DMS53 treated with DMSO at 0.1 percent for 48 hours (cell line): ENCODE measurements at regions not wholly inside any gene's neighbourhood (a gene's known extent, or its start where the extent isn't known, plus 50 kb on each side); places are given as distances from the start of the nearest gene placed in this dataset.

ENCODE experiments used
- DNase-seq: peaks from one replicate; lab custom pipeline; 2025; ENCODE audit not compliant: unreplicated experiment; lab: John Stamatoyannopoulos, UW

- DNase-seq = no peak
These were observed 161.5 kb upstream of the VASH1 start for GRCh38 chr14:76599559-76600287.

DNA sequence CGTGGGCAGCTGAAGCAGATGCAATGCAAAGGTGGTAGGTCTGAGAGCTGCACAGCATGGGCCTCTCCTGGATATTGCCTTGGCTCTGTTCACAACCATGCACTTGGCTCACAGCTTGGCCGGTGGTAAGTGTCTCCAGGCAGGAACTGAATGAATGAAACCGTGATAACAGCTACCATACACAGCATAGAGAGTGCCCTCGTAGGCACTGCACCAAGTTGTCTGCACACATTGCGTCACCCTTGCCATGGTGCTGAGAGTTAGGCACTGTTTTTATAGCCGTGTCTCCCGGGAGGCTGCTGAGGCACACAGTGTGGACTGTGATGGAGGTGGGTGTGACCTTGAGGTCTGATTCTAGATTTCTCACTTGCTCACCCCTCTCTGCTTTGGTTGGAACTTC lies 157.6 kb upstream of the VASH1 start:
- no peak for DNase-seq

- no peak for DNase-seq
These were observed 153.8 kb upstream of the VASH1 start for GRCh38 chr14:76607510-76607909.

- no peak for DNase-seq
These were observed 148.6 kb upstream of the VASH1 start for GRCh38 chr14:76612654-76613053.

DNA sequence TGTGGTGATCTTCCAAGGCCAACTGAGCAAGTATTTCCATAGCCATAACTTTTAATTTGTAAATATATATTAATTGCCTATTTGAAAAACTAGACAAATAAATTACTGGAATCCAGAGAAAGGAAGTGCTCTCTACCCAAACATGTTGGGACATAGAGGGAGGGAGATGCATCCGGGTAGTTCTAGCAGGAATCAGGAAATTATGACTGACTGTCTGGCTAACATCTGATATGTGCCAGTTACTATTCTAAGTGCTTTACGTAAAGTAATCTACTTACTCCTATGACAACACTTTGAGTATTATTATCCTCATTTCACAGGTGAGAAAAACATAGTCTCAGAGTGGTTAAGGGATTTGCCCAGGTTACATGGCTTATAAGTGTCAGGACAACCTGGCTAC lies 147.7 kb upstream of the VASH1 start:
- DNase-seq = no peak

DNA sequence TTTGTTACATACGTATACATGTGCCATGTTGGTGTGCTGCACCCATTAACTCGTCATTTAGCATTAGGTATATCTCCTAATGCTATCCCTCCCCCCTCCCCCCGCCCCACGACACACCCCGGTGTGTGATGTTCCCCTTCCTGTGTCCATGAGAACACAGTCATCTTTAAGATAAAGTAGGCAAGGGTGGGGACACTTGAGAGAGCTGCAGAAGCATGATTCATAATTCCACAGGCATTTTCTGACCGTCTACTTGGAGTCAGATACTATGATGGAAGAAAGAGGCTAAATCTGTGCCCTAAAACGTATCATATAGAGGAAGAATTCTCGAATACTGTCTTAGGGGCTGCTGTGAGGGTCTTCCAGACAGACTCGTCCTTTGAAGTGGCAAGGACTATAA lies 145.9 kb upstream of the VASH1 start:
- DNase-seq = no peak

GRCh38 chr14:76617440-76617839 lies 143.8 kb upstream of the VASH1 start:
- DNase-seq = no peak

DNA sequence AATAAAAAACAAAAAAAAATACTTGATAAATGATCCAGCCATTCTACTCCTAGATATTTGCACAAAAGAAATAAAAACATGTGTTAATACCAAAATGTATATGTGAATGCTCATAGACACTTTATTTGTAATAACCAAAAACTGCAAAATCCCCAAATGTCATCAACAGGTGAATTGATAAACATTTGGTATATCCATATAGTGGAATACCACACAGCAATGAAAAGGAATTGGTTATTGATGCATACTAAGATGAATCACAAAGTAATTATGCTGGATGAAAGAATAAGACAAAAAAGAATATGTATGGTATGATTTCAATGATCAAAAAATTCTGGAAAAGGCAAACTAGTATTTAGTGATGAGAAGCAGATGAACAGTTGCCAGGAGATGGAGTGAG lies 124.7 kb upstream of the VASH1 start:
- no peak for DNase-seq

- no peak for DNase-seq
These were observed 122.4 kb upstream of the VASH1 start for GRCh38 chr14:76638841-76639240.

DNA sequence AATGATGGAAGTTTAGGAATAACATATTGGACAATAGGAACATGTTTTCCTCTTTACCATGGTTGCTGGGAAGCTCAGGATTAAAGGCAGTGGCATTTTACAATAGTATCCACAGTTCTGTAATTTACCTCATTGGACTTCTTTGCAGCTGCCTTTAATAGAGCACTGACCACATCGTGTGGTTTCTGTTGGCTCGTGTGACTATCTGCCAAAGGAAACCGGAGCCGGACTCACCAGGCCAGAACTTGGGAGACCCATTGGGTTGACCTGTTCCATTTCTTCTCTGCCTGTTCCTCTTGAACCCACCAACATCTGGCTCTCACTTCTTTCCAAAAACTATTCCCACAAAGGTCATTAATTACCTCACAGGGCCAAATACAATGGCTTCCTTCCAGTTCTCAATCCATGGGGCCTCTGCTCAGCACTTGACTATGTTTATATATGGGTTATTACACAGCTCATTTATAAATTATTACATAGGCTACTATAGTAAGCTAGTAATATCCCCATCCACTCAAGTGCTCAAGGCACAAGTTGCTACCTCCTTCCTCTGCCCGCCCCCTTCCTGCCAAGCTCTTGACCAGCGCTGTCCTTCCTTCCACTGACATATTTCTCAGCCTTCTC lies 121.5 kb upstream of the VASH1 start:
- DNase-seq = no peak

DNA sequence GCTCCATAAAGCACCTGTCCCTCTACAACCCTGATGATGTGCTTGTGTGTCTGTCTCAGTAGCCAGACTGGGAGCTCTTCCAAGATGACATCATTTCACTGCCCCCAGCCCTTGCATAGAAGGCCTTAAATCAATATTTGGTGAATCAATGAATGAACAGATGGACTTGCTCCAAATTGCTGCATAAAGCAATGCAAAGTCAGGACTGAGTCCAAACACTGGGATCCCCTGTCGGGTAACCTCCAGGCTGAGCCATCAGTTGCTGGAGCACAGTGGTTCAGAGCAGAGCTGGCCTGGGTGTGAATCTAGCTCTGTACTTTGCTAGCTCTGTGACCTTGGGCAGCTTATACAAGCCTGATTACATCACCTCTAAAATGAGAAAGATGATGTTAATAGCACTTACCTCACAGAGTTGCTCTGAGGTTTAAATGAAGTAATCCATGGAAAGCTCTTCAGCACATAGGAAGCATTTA lies 120.3 kb upstream of the VASH1 start:
- peak; percentile 71 for DNase-seq

GRCh38 chr14:76641541-76641940 lies 119.7 kb upstream of the VASH1 start:
- DNase-seq = no peak

DNA sequence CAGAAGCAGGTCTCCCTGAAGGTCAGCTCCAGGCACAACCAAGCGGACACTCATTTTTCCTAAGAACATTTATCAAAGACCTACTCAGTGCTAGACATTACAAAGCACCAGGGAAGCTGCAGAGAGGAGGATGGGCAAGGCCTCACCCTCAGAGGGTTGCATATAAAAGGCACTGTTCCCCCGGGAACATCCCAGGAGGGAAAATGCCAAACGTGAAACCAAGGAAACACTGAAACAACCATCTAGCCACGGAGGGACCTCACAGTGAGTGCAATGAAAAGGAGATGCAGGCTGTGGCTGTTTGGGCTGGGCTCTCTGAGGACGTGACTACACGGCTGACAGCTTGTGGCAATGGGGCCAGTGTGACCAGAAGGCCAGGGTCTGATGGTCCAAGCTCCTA lies 117.4 kb upstream of the VASH1 start:
- no peak for DNase-seq

GRCh38 chr14:76644855-76645518 lies 116.3 kb upstream of the VASH1 start:
- DNase-seq = no peak

- DNase-seq = peak; percentile 41
These were observed 113.5 kb upstream of the VASH1 start for GRCh38 chr14:76647697-76648298.

DNA sequence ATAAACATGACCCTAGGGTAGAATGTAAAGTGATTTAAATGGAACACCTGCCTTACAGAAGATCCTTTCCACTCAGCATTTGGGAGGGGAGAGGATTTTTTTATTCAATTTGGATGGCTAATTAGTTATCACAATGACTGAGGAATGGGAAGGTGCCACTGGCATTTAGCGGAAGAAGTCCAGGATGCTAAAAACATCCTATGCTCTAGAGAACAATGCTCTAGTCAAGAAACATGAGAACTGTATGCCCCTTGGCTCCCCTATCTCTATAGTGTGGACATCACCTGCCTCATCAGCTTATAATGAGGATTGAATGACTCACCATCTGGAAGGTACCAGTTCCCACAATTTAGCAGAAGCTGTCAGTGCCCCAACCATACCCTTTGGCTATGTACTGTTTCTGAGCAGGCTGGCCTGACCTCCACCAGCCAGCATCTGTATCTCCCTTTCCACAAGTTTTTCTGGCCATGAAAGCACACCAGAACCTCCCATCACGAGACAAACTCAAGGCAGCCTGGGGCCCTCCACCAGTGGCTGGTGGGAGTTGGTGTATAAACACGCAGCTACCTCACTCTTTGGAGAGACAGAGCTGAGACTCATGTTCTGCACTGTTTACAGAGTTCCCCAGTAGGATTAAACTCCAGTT lies 109.7 kb upstream of the VASH1 start:
- DNase-seq = no peak

DNA sequence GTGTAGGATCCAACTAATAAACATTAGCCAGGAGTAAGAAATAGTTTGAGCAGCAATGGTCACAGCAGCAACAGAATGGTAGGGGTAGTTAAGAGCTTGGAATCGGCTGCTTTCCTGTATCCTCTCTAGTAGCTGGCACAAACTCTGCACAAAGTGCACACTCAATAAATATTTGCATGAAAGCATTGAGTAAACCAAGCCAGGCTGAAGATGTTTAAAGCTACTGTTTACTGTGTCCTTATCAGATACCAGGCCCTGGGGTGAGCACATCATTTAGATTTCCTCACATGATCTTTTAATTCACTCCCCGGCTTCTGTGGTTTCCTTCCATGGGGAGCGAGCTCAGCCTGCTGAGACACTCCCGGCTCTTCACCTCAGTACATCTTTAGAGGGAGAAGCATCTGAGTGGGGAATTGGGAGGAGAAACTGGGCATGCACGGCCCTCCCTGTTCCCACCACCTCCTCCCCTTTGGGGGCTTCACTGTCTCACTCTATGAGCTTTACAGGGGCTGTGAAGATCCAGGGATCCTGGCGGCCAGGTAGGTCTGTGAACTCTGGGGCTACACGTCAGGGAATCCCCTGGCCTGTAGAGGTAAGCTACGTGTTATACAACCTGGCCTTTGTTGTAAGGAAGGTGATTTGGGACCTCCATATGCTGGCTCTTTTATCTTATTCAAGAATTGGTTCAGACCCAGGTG lies 107.2 kb upstream of the VASH1 start:
- peak; percentile 42 for DNase-seq

DNA sequence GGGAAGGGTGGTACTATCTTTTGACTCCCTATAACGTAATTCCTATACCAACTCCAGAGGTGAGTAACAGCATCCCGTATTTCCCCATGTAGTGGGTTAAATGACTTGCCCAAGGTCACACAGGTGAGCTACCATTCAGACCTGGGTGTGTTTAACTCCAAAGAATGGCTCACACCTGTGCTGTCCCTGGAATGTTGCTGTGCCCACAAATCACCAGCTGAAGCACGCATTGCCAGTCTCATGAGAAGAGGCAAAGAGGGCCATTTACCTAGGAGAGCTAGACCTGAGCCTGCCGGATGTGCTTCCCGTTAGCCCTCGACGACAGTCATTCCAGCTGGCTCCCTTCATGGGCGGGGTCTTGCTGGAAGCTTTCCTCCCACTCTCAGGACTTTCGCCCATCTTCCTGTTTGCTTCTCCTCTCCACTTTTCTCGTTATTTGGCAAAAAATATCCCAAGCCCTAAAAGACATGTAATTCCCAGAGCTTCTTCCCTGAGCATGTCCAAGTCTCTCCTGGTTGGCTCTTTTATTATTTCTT lies 106.6 kb upstream of the VASH1 start:
- DNase-seq = no peak

DNA sequence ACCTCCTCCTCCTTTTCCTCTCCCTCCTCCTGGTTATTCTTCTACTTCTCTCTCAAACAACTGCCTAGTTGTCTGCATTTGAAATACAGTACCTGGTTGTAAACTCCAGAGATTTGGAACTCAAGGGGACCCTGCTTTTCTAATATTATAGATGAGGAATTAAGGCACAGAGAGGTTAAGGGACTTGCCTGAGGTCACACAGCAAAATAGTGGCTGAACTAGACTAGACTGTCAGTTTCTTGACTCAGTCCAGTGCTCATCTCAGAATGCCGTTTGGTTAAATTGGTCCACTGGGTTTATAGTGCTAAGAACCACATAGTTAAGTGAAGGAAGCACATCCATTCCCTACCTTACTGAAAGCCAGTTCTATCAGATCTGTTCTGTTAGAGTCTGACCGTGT lies 105.9 kb upstream of the VASH1 start:
- no peak for DNase-seq

DNA sequence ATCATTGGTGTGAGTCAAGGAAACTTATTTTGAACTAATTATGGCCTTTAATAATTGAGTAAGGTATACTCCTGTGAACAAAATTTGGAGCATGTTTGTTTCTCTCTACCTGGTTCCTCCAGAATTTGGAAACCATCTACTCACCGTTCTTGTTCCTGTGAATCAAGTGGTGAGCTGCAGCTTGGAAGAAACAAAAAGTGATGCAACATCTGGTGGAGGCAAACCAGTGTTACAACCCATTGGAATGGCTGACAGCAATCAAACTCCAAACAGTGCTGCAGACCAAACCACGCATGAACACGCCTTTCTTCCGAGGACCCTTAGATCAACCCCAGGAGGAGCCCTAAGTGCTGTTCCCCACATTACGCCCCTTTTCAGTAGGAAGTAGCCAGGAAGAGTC lies 104.7 kb upstream of the VASH1 start:
- no peak for DNase-seq

DNA sequence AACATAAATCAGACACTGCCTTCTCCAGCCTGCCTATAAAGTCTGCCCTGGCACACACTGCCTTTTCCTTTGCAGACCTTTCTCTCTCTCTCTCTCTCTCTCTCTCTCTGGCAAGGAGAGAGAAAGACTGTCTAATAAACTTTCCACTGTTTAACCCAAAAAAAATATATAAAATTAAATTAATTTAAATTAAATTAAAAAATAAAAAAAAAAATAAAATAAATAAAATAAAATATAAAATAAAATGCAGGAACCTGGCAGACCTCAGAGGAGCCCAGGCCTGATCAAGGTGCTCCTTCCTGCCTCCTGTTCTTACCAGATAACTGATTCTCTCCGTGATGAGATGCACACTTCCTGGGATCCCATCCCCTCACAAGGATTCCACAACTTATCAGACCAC lies 103.9 kb upstream of the VASH1 start:
- no peak for DNase-seq
